ENCODE measurements at regions not wholly inside any gene's neighbourhood (a gene's known extent, or its start where the extent isn't known, plus 50 kb on each side); places are given as distances from the start of the nearest gene placed in this dataset.

DNA sequence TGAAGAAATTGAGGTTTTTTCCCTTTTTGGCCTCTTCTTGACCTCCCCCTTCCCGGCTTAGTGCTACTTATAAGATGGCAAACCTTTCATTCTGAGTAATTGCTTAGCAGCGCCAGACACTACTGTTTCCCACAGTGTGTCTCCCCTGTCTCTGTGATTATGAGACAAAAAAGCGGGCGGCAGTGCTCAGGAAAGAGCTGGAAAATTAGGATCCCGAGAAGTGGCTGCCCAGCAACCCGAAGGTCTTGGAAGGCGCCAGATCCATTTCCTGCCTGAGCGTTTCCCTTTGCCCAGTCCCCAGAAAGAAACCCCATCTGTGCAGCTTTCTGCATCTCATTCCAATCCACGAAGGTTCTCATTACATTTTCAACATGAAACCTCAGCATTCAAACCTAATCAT, 191.9 kb upstream of the APCDD1 start:
- Histone ChIP-seq H3K27ac (ENCODE audit: insufficient read depth, low read length) (no peak overlapping the region), H3K9ac (ENCODE audit: low read depth, low read length) (no peak overlapping the region), H2BK20ac (ENCODE audit: low read depth, low read length) (no peak overlapping the region), H3K56ac (ENCODE audit: extremely low read depth, insufficient read depth, low read length) (no peak overlapping the region), H4K5ac (ENCODE audit: low read depth, low read length) (no peak overlapping the region), H3K4ac (ENCODE audit: low read depth, low read length) (no peak overlapping the region), H3K4me2 (ENCODE audit: low read depth, low read length) (no peak overlapping the region), H3K79me1 (ENCODE audit: low read depth in 1 of 2, low read length in 2 of 2) (no peaks in the 10 kb centered on the region), H3K9me1 (ENCODE audit: insufficient read depth, low read length) (no peaks in the 10 kb centered on the region), H2BK5ac (ENCODE audit: low read depth, low read length, poor library complexity, severe bottlenecking) (no peak overlapping the region), H4K20me1 (ENCODE audit: insufficient read depth, low read length) (no peaks in the 10 kb centered on the region), H2BK120ac (ENCODE audit: low read depth, low read length) (no peak overlapping the region), H4K8ac (ENCODE audit: low read depth in 2 of 2, low read length in 2 of 2) (no peak overlapping the region), H3K9me3 (ENCODE audit: control insufficient read depth, insufficient read depth, low read length) (peaks cover 7% of the 10 kb centered on the region), H2AFZ (replicated peaks; ENCODE audit: low read length, poor library complexity) (no peak overlapping the region), H3K23ac (ENCODE audit: low read depth, low read length) (no peak overlapping the region), H3K4me1 (ENCODE audit: control insufficient read depth, insufficient read depth, low read length) (no peaks in the 10 kb centered on the region), H3K4me3 (ENCODE audit: insufficient read depth, low read depth, low read length) (no peak overlapping the region), H2AK9ac (replicated peaks; ENCODE audit: low read depth, low read length, poor library complexity) (no peak overlapping the region), H2BK15ac (ENCODE audit: low read depth, low read length) (no peak overlapping the region), H3K36me3 (ENCODE audit: control insufficient read depth, insufficient read depth, low read length) (no peaks in the 10 kb centered on the region), H4K91ac (ENCODE audit: insufficient read depth, low read depth, low read length) (no peak overlapping the region), H3K18ac (ENCODE audit: low read depth, low read length) (no peak overlapping the region), H3K27me3 (ENCODE audit: control insufficient read depth, insufficient read depth, low read length) (0 out of 2 replicates have a peak, but pooled peaks cover 4% of the 10 kb centered on the region), H3K14ac (replicated peaks; ENCODE audit: low read depth, low read length) (no peak overlapping the region), H2AK5ac (ENCODE audit: low read depth, low read length) (no peak overlapping the region)
- CTCF ChIA-PET = no interaction called here
- ATAC-seq (ENCODE audit: low read depth) (no peak), DNase-seq (no peak)
- TF ChIP-seq ELK1 (IDR thresholded peaks at IDR 0.05; ENCODE audit: borderline replicate concordance, low read depth, low read length) (no peak), SMC3 (IDR thresholded peaks at IDR 0.05; ENCODE audit: low read depth, low read length) (no peak), POLR2A (IDR thresholded peaks at IDR 0.05; ENCODE audit: low read depth, low read length) (no peak), BHLHE40 (IDR thresholded peaks at IDR 0.05; ENCODE audit: low read depth, low read length) (no peak), RCOR1 (IDR thresholded peaks at IDR 0.05; ENCODE audit: insufficient replicate concordance, low read length) (no peak), MAFK (IDR thresholded peaks at IDR 0.05; ENCODE audit: low read depth, low read length) (no peak), FOS (IDR thresholded peaks at IDR 0.05; ENCODE audit: low read depth, low read length) (no peak), RAD21 (IDR thresholded peaks at IDR 0.05; ENCODE audit: low read length) (no peak)
- TF ChIP-seq, protein P1, sequence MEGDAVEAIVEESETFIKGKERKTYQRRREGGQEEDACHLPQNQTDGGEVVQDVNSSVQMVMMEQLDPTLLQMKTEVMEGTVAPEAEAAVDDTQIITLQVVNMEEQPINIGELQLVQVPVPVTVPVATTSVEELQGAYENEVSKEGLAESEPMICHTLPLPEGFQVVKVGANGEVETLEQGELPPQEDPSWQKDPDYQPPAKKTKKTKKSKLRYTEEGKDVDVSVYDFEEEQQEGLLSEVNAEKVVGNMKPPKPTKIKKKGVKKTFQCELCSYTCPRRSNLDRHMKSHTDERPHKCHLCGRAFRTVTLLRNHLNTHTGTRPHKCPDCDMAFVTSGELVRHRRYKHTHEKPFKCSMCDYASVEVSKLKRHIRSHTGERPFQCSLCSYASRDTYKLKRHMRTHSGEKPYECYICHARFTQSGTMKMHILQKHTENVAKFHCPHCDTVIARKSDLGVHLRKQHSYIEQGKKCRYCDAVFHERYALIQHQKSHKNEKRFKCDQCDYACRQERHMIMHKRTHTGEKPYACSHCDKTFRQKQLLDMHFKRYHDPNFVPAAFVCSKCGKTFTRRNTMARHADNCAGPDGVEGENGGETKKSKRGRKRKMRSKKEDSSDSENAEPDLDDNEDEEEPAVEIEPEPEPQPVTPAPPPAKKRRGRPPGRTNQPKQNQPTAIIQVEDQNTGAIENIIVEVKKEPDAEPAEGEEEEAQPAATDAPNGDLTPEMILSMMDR (conservative IDR thresholded peaks at IDR 0.05; ENCODE audit: low read depth, low read length) = no peak
- POLR2A ChIA-PET (ENCODE audit: unreplicated experiment) = no interaction called here
- dilution Hi-C loops (cut with HindIII; ENCODE audit: low sequenced_read_pairs, unreplicated experiment) = no loop called here
- in situ Hi-C loops (cut with MboI; ENCODE audit: low sequenced_read_pairs) = no loop called here
- no TSS peak for BruUV-seq (replicated peaks)
- WGBS, 2 experiments (ENCODE audit: extremely low coverage in 2 of 2, insufficient read length in 1 of 2) = 75% methylated on average over 4 of the region's 9 CpGs; no CpG with 5 or more reads in 1 of the 2 experiments
- intact Hi-C loops (cut with micrococcal nuclease) = no loop called here

Measured in IMR-90 (cell line).